H1 (cell line): ENCODE measurements at regions not wholly inside any gene's neighbourhood (a gene's known extent, or its start where the extent isn't known, plus 50 kb on each side); places are given as distances from the start of the nearest gene placed in this dataset.
A peak's percentile ranks its signal among the peaks of the same experiment; 100 is the strongest.

Experiments
- CTCF ChIA-PET: fragments of 300-600 bp; sonication (Branson Sonifier 250); formaldehyde crosslinking; loops from one replicate; lab custom pipeline; 2021; ENCODE audit not compliant: partially characterized antibody; lab: Charles Lee
- POLR2A ChIA-PET: fragments of 300-600 bp; sonication (Branson Sonifier 250); formaldehyde crosslinking; loops from one replicate; lab custom pipeline; 2021; ENCODE audit warnings: inconsistent platforms; ENCODE audit not compliant: partially characterized antibody; lab: Charles Lee
- DNase-seq, 2 experiments: peaks; one replicate each; pipeline versions ENCODE4 v3.0.0 to v3.0.0-alpha.2; 2010 to 2022; ENCODE audit warnings: low spot score in 2 of 2, low read depth in 1 of 2, mixed read lengths in 1 of 2
- FAIRE-seq: peaks from 2 replicates; lab custom pipeline; 2011; peaks lifted over from hg19 to GRCh38; lab: Jason Lieb, UNC
- H2AFZ ChIP-seq: 2 replicates; pipeline ENCODE4 v1.8.1; 2012; ENCODE audit warnings: low read length, inconsistent platforms
- H2AK5ac ChIP-seq: 2 replicates; pipeline ENCODE4 v1.6.1; 2013; ENCODE audit warnings: low read depth, low read length
- H2BK120ac ChIP-seq: replicated peaks from 2 replicates; pipeline ENCODE3; 2013; ENCODE audit warnings: low read depth, low read length, inconsistent platforms
- H2BK12ac ChIP-seq: 2 replicates; pipeline ENCODE4 v1.6.1; 2013; ENCODE audit warnings: low read depth, low read length
- H2BK15ac ChIP-seq: 2 replicates; pipeline ENCODE4 v1.6.1; 2013; ENCODE audit warnings: low read length
- H2BK20ac ChIP-seq: 2 replicates; pipeline ENCODE4 v1.6.1; 2013; ENCODE audit warnings: low read length
- H2BK5ac ChIP-seq: 2 replicates; pipeline ENCODE4 v1.6.1; 2013; ENCODE audit warnings: low read depth, low read length
- H3K14ac ChIP-seq: 2 replicates; pipeline ENCODE4 v1.6.1; 2013; ENCODE audit warnings: inconsistent platforms; ENCODE audit not compliant: insufficient read length
- H3K18ac ChIP-seq: 2 replicates; pipeline ENCODE4 v1.6.1; 2013; ENCODE audit warnings: low read length; ENCODE audit errors: extremely low read depth
- H3K23ac ChIP-seq: 2 replicates; pipeline ENCODE4 v1.6.1; 2013; ENCODE audit warnings: inconsistent platforms; ENCODE audit not compliant: insufficient read length
- H3K23me2 ChIP-seq: 2 replicates; pipeline ENCODE4 v1.6.1; 2013; ENCODE audit warnings: low read depth, low read length
- H3K27ac ChIP-seq: 2 replicates; pipeline ENCODE4 v1.6.1; 2011; ENCODE audit warnings: low read depth, low read length, inconsistent platforms
- H3K27me3 ChIP-seq, 4 experiments: replicated peaks in 1 of 4; 1 replicate in 1 of 4; 2 replicates in 3 of 4; pipeline versions ENCODE4 v1.6.1 to v1.8.1; 2011 to 2013; ENCODE audit warnings: low read length in 3 of 4, mild to moderate bottlenecking in 3 of 4, inconsistent platforms in 2 of 4, mixed read lengths in 2 of 4, moderate library complexity in 1 of 4; ENCODE audit not compliant: control insufficient read depth in 3 of 4, insufficient read depth in 3 of 4; ENCODE audit errors: extremely low read depth in 1 of 4
- H3K36me3 ChIP-seq, 4 experiments: 2 replicates each; pipeline versions ENCODE4 v1.6.1 to v1.8.1; 2011 to 2013; ENCODE audit warnings: mild to moderate bottlenecking in 4 of 4, low read length in 3 of 4, moderate library complexity in 2 of 4, control low read depth in 1 of 4, inconsistent platforms in 1 of 4; ENCODE audit not compliant: insufficient read depth in 4 of 4, control insufficient read depth in 2 of 4
- H3K4ac ChIP-seq: replicated peaks from 2 replicates; pipeline ENCODE3; 2013; ENCODE audit warnings: low read length, low read depth, mixed read lengths, inconsistent platforms; ENCODE audit not compliant: insufficient read length
- H3K4me1 ChIP-seq, 4 experiments: replicated peaks in 1 of 4; 1 replicate in 1 of 4; 2 replicates in 3 of 4; pipeline versions ENCODE4 v1.6.1 to v1.8.1; 2011 to 2013; ENCODE audit warnings: low read length in 3 of 4, inconsistent platforms in 2 of 4, mixed read lengths in 1 of 4; ENCODE audit not compliant: insufficient read depth in 4 of 4, control insufficient read depth in 3 of 4
- H3K4me2 ChIP-seq, 2 experiments: 2 replicates each; pipeline versions ENCODE4 v1.6.1 to v1.8.1; 2011 to 2013; ENCODE audit warnings: low read depth in 2 of 2, low read length in 2 of 2, control low read depth in 1 of 2, inconsistent platforms in 1 of 2, mild to moderate bottlenecking in 1 of 2; ENCODE audit not compliant: insufficient read depth in 1 of 2
- H3K4me3 ChIP-seq, 4 experiments: fragments of 200-600, 300-600 bp in 1 of 4; sonication (generic), shearing (Covaris generic), sonication (Bioruptor Twin) in 1 of 4; 2 replicates each; pipeline versions ENCODE4 v1.5.1 to v1.8.1; 2011 to 2016; ENCODE audit warnings: low read length in 4 of 4, low read depth in 3 of 4, control low read depth in 2 of 4, inconsistent platforms in 2 of 4, mild to moderate bottlenecking in 2 of 4, mixed read lengths in 1 of 4, moderate library complexity in 1 of 4; ENCODE audit not compliant: insufficient read depth in 2 of 4; ENCODE audit errors: extremely low read depth in 1 of 4
- H3K56ac ChIP-seq: replicated peaks from 2 replicates; pipeline ENCODE3; 2013; ENCODE audit warnings: low read depth, mild to moderate bottlenecking, mixed read lengths, low read length, inconsistent platforms; ENCODE audit not compliant: insufficient read length
- H3K79me1 ChIP-seq: 2 replicates; pipeline ENCODE4 v1.6.1; 2013; ENCODE audit warnings: low read depth, low read length, control low read depth
- H3K79me2 ChIP-seq, 2 experiments: 2 replicates each; pipeline versions ENCODE4 v1.6.1 to v1.8.1; 2012 to 2013; ENCODE audit warnings: low read length in 2 of 2, mild to moderate bottlenecking in 2 of 2, inconsistent platforms in 1 of 2; ENCODE audit not compliant: insufficient read depth in 2 of 2, control insufficient read depth in 1 of 2
- H3K9ac ChIP-seq, 4 experiments: replicated peaks in 1 of 4; 1 replicate in 1 of 4; 2 replicates in 3 of 4; pipeline versions ENCODE4 v1.6.1 to v1.8.1; 2011 to 2013; ENCODE audit warnings: low read depth in 3 of 4, low read length in 3 of 4, control low read depth in 2 of 4, mild to moderate bottlenecking in 2 of 4, moderate library complexity in 2 of 4, inconsistent platforms in 1 of 4; ENCODE audit errors: extremely low read depth in 1 of 4
- H3K9me3 ChIP-seq, 2 experiments: 2 replicates each; pipeline versions ENCODE4 v1.6.1 to v1.8.1; 2012 to 2013; ENCODE audit warnings: mild to moderate bottlenecking in 2 of 2, moderate library complexity in 2 of 2, control low read depth in 1 of 2, inconsistent platforms in 1 of 2, low read depth in 1 of 2, low read length in 1 of 2, mixed read lengths in 1 of 2; ENCODE audit not compliant: insufficient read depth in 2 of 2
- H4K20me1 ChIP-seq, 2 experiments: replicated peaks in 1 of 2; 2 replicates each; pipeline versions ENCODE3 to v1.8.1; 2011 to 2013; ENCODE audit warnings: inconsistent platforms in 2 of 2, low read length in 2 of 2, mild to moderate bottlenecking in 1 of 2; ENCODE audit not compliant: insufficient read depth in 2 of 2, control insufficient read depth in 1 of 2
- H4K5ac ChIP-seq: 2 replicates; pipeline ENCODE4 v1.6.1; 2013; ENCODE audit warnings: low read length, low read depth, mixed read lengths, inconsistent platforms; ENCODE audit not compliant: insufficient read length
- H4K8ac ChIP-seq: 2 replicates; pipeline ENCODE4 v1.8.0; 2013; ENCODE audit warnings: mild to moderate bottlenecking, moderate library complexity, low read length, inconsistent platforms; ENCODE audit not compliant: insufficient read depth; ENCODE audit errors: extremely low read depth
- H4K91ac ChIP-seq: replicated peaks from 2 replicates; pipeline ENCODE3; 2013; ENCODE audit warnings: low read length, mixed read lengths, inconsistent platforms; ENCODE audit not compliant: insufficient read length
- BACH1 ChIP-seq: IDR thresholded peaks from 2 replicates; pipeline ENCODE4 v1.6.1; 2012; ENCODE audit warnings: low read length, improper control_type of control experiment
- CBX5 ChIP-seq: fragments of 300-800, 300-1000 bp; sonication (generic); IDR thresholded peaks from 2 replicates; pipeline ENCODE4 v1.7.1; 2016; ENCODE audit warnings: antibody characterized with exemption, low read length, low read depth
- CREB1 ChIP-seq: IDR thresholded peaks from 2 replicates; pipeline ENCODE4 v1.6.1; 2012; ENCODE audit warnings: inconsistent platforms
- CTCF ChIP-seq, 3 experiments: IDR thresholded peaks; 1 replicate in 2 of 3; 2 replicates in 1 of 3; pipeline versions ENCODE4 v1.5.1 to v1.6.1; 2011; ENCODE audit warnings: low read length in 3 of 3, mild to moderate bottlenecking in 3 of 3, inconsistent platforms in 2 of 3, low read depth in 1 of 3, moderate library complexity in 1 of 3; ENCODE audit not compliant: insufficient read depth in 1 of 3; ENCODE audit errors: control extremely low read depth in 1 of 3
- GABPA ChIP-seq: IDR thresholded peaks from 2 replicates; pipeline ENCODE4 v1.6.1; 2011; ENCODE audit warnings: mild to moderate bottlenecking, low read length, moderate library complexity, borderline replicate concordance; ENCODE audit not compliant: insufficient read depth
- GTF2F1 ChIP-seq: IDR thresholded peaks from 2 replicates; pipeline ENCODE4 v1.6.1; 2012; ENCODE audit warnings: low read depth, low read length, improper control_type of control experiment, borderline replicate concordance
- HDAC2 ChIP-seq, 2 experiments: fragments of 300-600 bp in 1 of 2; sonication (generic) in 1 of 2; IDR thresholded peaks; 2 replicates each; pipeline ENCODE4 v1.6.1; 2011 to 2012; ENCODE audit warnings: low read depth in 2 of 2, low read length in 2 of 2, mild to moderate bottlenecking in 2 of 2, moderate library complexity in 2 of 2, borderline replicate concordance in 1 of 2, inconsistent platforms in 1 of 2
- HDAC6 ChIP-seq: IDR thresholded peaks from one replicate; pipeline ENCODE4 v1.7.1; 2012; ENCODE audit warnings: low read depth, mild to moderate bottlenecking, inconsistent platforms, low read length, moderate library complexity
- JUND ChIP-seq: IDR thresholded peaks from 2 replicates; pipeline ENCODE4 v1.6.1; 2011; ENCODE audit warnings: mild to moderate bottlenecking, improper control_type of control experiment, low read length
- POLR2A ChIP-seq, 2 experiments: IDR thresholded peaks; 1 replicate in 1 of 2; 2 replicates in 1 of 2; pipeline ENCODE4 v1.6.1; 2011; ENCODE audit warnings: low read depth in 2 of 2, low read length in 2 of 2, mild to moderate bottlenecking in 2 of 2; ENCODE audit errors: control extremely low read depth in 1 of 2
- POU5F1 ChIP-seq: IDR thresholded peaks from 2 replicates; pipeline ENCODE4 v1.6.1; 2011; ENCODE audit warnings: low read depth, mild to moderate bottlenecking, low read length, moderate library complexity
- RXRA ChIP-seq: IDR thresholded peaks from 2 replicates; pipeline ENCODE4 v1.6.1; 2011; ENCODE audit warnings: low read depth, mild to moderate bottlenecking, low read length, moderate library complexity; ENCODE audit not compliant: insufficient read depth
- WGBS, 2 experiments: shearing (Covaris generic) in 1 of 2; methylation state at CpG; one replicate each; pipeline versions ENCODE4 v1.1.6 to v1.1.7; 2013 to 2015; ENCODE audit warnings: low lambda C conversion rate in 2 of 2, mixed read lengths in 2 of 2, inconsistent platforms in 1 of 2, low coverage in 1 of 2, missing lambda C conversion rate in 1 of 2; ENCODE audit not compliant: insufficient replicate concordance in 2 of 2, insufficient coverage in 1 of 2, insufficient read length in 1 of 2; ENCODE audit errors: extremely low coverage in 1 of 2, missing lambda C conversion rate in 1 of 2; 5-methylcytosine and 5-hydroxymethylcytosine counted together

- Histone ChIP-seq H3K23ac (no peak overlapping the region), H2BK20ac (peak overlapping the region; percentile 9; the same call in 1 of the 2 replicates), H3K79me2 (no peaks in the 10 kb centered on the region), H3K27me3 (no peaks in the 10 kb centered on the region), H2AK5ac (no peak overlapping the region), H3K36me3 (no peaks in the 10 kb centered on the region), H2BK15ac (no peak overlapping the region), H3K9ac (no peak overlapping the region), H4K91ac (peak overlapping the region; percentile 25), H3K14ac (no peak overlapping the region), H4K20me1 (no peaks in the 10 kb centered on the region), H3K56ac (no peak overlapping the region), H3K79me1 (no peaks in the 10 kb centered on the region), H2BK120ac (peak overlapping the region; percentile 98), H2BK12ac (no peak overlapping the region), H3K18ac (peak overlapping the region; percentile 83; the same call in 1 of the 2 replicates), H3K23me2 (no peaks in the 10 kb centered on the region), H3K4me2 (peak overlapping the region in 1 of 2 experiments; percentile 50; a peak in 2 of 4 replicates), H3K4ac (no peak overlapping the region), H3K27ac (no peak overlapping the region), H3K4me3 (no peak overlapping the region), H3K4me1 (peaks cover 0 to 10% (median 4%) of the 10 kb centered on the region in 4 experiments; a peak in 4 of 7 replicates), H4K5ac (peak overlapping the region; percentile 83), H3K9me3 (peaks cover 6 to 10% of the 10 kb centered on the region in 2 experiments; a peak in 2 of 4 replicates), H4K8ac (peak overlapping the region; percentile 57; the same call in 1 of the 2 replicates), H2AFZ (0 out of 2 replicates have a peak overlapping the region, but pooled peaks have one; percentile 8), H2BK5ac (peak overlapping the region; percentile 91)
- ChIA-PET CTCF (interaction anchor here (0.6 kb wide), 1 partner anchor 332 kb away, joined by 3 read pairs; no protein-coding TSS in a partner anchor), POLR2A (interaction anchor here (0.9 kb wide), 1 partner anchor 183 kb away, joined by 3 read pairs; no protein-coding TSS in a partner anchor)
- FAIRE-seq = no peak
- no peak for DNase-seq
- 87% methylated on average over 8 of the region's 8 CpGs; no CpG with 5 or more reads in 1 of the 2 experiments for WGBS, 2 experiments
- TF ChIP-seq GABPA = no peak
- no peak for TF ChIP-seq BACH1
- no peak for TF ChIP-seq GTF2F1
- TF ChIP-seq JUND = no peak
- no peak for TF ChIP-seq CTCF (IDR thresholded peaks at IDR 0.05; ENCODE audit: control extremely low read depth in 1 of 3, insufficient read depth in 1 of 3, low read depth in 1 of 3, low read length in 3 of 3)
- no peak for TF ChIP-seq HDAC2 (IDR thresholded peaks at IDR 0.05; ENCODE audit: borderline replicate concordance in 1 of 2, low read depth in 2 of 2, low read length in 2 of 2)
- no peak for TF ChIP-seq RXRA
- no peak for TF ChIP-seq POU5F1
- TF ChIP-seq CBX5 = no peak
- TF ChIP-seq CREB1 = no peak
- no peak for TF ChIP-seq POLR2A (IDR thresholded peaks at IDR 0.05; ENCODE audit: control extremely low read depth in 1 of 2, low read depth in 2 of 2, low read length in 2 of 2)
- no peak for TF ChIP-seq HDAC6
Measured at GRCh38 chr15:96870580-96870979, 540.1 kb downstream of the NR2F2 start.
